NT2/D1 (cell line): ENCODE measurements at regions not wholly inside any gene's neighbourhood (a gene's known extent, or its start where the extent isn't known, plus 50 kb on each side); places are given as distances from the start of the nearest gene placed in this dataset.

ENCODE experiments used
- DNase-seq: peaks from one replicate; pipeline ENCODE4 v3.0.0-alpha.2; 2011; ENCODE audit warnings: low read depth, low spot score
- H3K27me3 ChIP-seq: 2 replicates; pipeline ENCODE4 v1.6.0; 2011; ENCODE audit warnings: mild to moderate bottlenecking; ENCODE audit not compliant: insufficient read length, insufficient read depth
- H3K36me3 ChIP-seq: 2 replicates; pipeline ENCODE4 v1.6.1; 2011; ENCODE audit warnings: mild to moderate bottlenecking, low read length, mixed read lengths; ENCODE audit not compliant: insufficient read depth, insufficient read length
- H3K4me1 ChIP-seq: 2 replicates; pipeline ENCODE4 v1.5.1; 2011; ENCODE audit not compliant: insufficient read depth, insufficient read length
- H3K4me3 ChIP-seq: 2 replicates; pipeline ENCODE4 v1.5.1; 2011; ENCODE audit warnings: low read depth; ENCODE audit not compliant: insufficient read length
- H3K9ac ChIP-seq: 2 replicates; pipeline ENCODE4 v1.6.0; 2011; ENCODE audit warnings: low read depth; ENCODE audit not compliant: insufficient read length
- H3K9me3 ChIP-seq: 2 replicates; pipeline ENCODE4 v1.5.1; 2011; ENCODE audit warnings: mild to moderate bottlenecking, low read length; ENCODE audit not compliant: insufficient read depth
- SUZ12 ChIP-seq: IDR thresholded peaks from 2 replicates; pipeline ENCODE4 v1.6.1; 2011; ENCODE audit not compliant: insufficient read length, insufficient read depth; ENCODE audit errors: extremely low read depth
- YY1 ChIP-seq: IDR thresholded peaks from 2 replicates; pipeline ENCODE4 v1.6.1; 2011; ENCODE audit not compliant: insufficient read length, insufficient read depth
- ZNF274 ChIP-seq: IDR thresholded peaks from 2 replicates; pipeline ENCODE4 v1.6.1; 2011; ENCODE audit warnings: mild to moderate bottlenecking, low read depth, low read length

DNA sequence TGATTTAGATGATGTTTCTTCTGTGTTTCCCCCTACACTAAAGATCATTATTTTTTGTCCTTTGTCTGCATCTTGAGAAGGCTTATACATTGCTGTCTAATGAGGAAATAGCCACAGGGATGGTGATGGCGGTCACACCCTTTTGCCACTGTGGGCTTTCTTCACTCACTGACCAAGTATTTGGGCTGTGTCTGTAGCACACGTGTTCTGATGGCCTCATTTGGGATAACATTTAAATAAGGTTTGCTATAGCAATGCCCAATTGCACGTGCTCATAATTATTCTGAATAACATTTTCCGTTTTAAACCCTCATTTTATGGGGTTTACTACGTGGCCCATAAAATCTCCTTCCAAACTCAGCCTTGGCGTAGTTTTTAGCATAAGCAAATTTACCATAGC lies 230.3 kb upstream of the PRICKLE1 start:
- TF ChIP-seq YY1 = no peak
- TF ChIP-seq SUZ12 = no peak
- no peak for TF ChIP-seq ZNF274

DNA sequence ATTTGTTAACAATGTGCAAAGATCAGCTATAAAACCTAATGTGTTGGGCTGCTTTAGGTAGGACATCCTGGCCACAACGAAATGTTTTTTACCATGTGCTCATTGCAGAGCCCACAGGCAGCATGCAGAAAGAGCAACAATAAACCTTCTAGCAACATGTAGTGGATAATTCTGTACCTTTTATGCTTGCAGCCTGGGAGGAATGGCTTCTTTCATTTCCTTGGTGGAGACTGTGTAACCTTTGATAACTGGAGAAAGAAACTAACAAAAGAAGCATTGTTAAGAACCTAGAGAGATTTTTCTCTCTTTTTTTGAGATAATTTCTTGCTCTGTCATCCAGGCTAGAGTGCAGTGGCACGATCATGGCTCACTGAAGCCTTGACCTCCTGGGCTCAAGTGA lies 225.5 kb upstream of the PRICKLE1 start:
- Histone ChIP-seq H3K27me3 (no peaks in the 10 kb centered on the region), H3K4me3 (no peak overlapping the region), H3K36me3 (no peaks in the 10 kb centered on the region), H3K9me3 (no peaks in the 10 kb centered on the region), H3K4me1 (no peaks in the 10 kb centered on the region), H3K9ac (no peak overlapping the region)
- no peak for DNase-seq
- TF ChIP-seq SUZ12 (no peak), ZNF274 (no peak), YY1 (no peak)

More for the DNA sequence above, 230.3 kb upstream of the PRICKLE1 start:
- Histone ChIP-seq H3K9ac (no peak overlapping the region), H3K9me3 (no peaks in the 10 kb centered on the region), H3K4me1 (no peaks in the 10 kb centered on the region), H3K4me3 (no peak overlapping the region), H3K36me3 (no peaks in the 10 kb centered on the region), H3K27me3 (no peaks in the 10 kb centered on the region)
- no peak for DNase-seq

DNA sequence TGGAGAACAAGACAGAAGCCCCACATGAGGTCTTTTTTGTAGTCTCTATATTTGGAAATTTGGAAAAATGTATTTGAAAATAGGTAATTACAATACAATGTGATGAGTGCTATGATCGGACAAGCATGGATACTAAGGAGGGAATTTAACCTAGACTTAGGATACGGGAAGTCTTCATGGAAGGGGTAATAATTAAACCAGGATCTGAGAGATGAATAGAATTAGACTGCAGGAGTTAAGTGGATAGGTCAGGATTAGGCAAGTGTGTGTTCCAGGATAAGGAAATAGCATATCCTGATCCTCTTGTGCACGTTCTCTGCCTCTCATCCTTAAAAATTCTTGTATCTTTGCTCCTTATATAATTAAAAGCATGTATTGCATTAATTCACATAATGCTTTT lies 223.3 kb upstream of the PRICKLE1 start:
- Histone ChIP-seq H3K27me3 (no peaks in the 10 kb centered on the region), H3K4me1 (no peaks in the 10 kb centered on the region), H3K9me3 (no peaks in the 10 kb centered on the region), H3K4me3 (no peak overlapping the region), H3K9ac (no peak overlapping the region), H3K36me3 (no peaks in the 10 kb centered on the region)
- DNase-seq = no peak
- no peak for TF ChIP-seq SUZ12
- no peak for TF ChIP-seq YY1
- no peak for TF ChIP-seq ZNF274

DNA sequence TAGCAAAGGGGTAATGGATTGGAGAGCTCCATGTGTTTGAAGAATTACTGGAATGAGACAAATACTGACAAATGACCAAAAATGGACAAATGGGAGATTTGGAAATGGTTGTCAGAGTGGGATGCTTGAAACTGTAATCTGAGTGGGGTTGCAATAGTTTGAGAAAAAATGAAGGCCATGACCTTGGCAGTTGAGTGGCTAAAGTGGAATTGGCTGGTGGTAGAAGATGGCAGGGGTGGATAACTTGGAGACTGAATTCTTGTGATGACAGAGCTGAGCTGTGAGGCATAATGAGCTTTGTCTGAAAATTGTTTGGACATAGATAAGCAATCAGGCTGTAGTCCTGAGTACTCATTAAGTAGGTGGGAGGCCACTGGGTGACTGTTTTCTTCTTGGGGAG lies 222.5 kb upstream of the PRICKLE1 start:
- H3K36me3 ChIP-seq = no peaks in the 10 kb centered on the region
- no peak overlapping the region for H3K4me3 ChIP-seq
- no peaks in the 10 kb centered on the region for H3K27me3 ChIP-seq
- TF ChIP-seq YY1 = no peak
- TF ChIP-seq SUZ12 = no peak
- TF ChIP-seq ZNF274 = no peak
- H3K9ac ChIP-seq = no peak overlapping the region
- no peak for DNase-seq
- H3K9me3 ChIP-seq = no peaks in the 10 kb centered on the region
- peaks cover 2% of the 10 kb centered on the region for H3K4me1 ChIP-seq

DNA sequence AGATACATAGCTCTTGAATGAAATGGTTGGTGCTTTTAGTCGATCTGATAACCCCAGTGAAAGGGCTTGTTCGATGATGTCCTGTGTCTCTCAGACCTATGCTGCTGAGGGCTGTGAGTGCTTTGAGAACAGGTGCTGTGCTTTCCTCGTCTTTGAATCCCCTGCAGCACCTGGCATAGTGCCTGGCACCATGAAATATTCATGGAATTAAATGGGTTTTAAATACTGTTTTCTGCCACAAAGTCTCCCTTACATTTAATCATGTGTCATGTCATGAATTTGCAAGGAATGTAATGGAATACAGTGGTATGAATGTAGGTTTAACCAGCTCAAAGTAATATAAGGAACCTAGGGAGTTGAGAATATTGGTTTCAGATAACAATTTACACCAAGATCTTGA lies 220.5 kb upstream of the PRICKLE1 start:
- H3K9ac ChIP-seq = no peak overlapping the region
- H3K9me3 ChIP-seq = no peaks in the 10 kb centered on the region
- no peak overlapping the region for H3K4me3 ChIP-seq
- H3K27me3 ChIP-seq = no peaks in the 10 kb centered on the region
- peaks cover 2% of the 10 kb centered on the region for H3K4me1 ChIP-seq
- H3K36me3 ChIP-seq = no peaks in the 10 kb centered on the region
- DNase-seq = no peak
- no peak for TF ChIP-seq ZNF274
- TF ChIP-seq SUZ12 = no peak
- TF ChIP-seq YY1 = no peak

DNA sequence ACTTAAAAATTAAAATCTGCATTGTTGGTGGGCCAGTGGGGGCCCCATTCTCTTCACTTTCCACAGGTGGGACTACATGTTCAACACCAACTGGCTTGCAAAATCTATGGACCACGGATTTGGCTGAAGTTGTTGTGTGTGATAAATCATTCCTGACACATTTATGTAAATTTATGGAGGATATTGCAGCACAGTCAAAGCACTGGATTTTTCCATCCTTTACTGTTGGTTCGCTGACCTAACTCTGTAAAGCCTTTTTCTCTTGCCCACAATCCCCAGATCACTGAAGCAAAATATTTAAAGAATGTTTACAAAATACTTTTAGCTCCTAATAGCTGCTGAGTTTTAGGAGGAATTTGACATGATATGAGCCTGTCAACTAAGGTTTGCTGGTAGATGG lies 219.7 kb upstream of the PRICKLE1 start:
- Histone ChIP-seq H3K36me3 (no peaks in the 10 kb centered on the region), H3K9me3 (no peaks in the 10 kb centered on the region), H3K4me3 (no peak overlapping the region), H3K27me3 (no peaks in the 10 kb centered on the region), H3K9ac (no peak overlapping the region), H3K4me1 (peaks cover 2% of the 10 kb centered on the region)
- no peak for DNase-seq
- no peak for TF ChIP-seq ZNF274
- TF ChIP-seq SUZ12 = no peak
- no peak for TF ChIP-seq YY1

DNA sequence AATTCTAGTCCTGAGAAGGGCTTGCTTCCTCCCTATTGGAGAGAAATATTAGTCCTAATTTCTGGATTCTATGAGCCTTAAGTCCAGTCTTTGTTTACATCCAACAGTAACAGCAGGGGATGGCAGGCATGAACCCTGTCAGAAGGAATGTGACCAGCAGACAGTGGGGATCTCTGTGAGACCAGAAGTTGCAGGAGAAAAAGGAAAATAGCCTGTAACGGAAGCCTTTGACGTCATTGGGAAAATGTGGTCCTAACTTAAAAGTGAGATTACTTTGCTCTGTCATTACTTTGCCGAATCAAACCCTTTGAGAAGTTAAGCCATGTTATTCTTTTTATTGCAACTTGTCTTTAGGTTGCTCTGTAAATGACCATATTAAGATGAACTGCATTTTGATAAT lies 218.2 kb upstream of the PRICKLE1 start:
- Histone ChIP-seq H3K9me3 (no peaks in the 10 kb centered on the region), H3K36me3 (no peaks in the 10 kb centered on the region), H3K27me3 (no peaks in the 10 kb centered on the region), H3K4me3 (no peak overlapping the region), H3K4me1 (peaks cover 2% of the 10 kb centered on the region), H3K9ac (no peak overlapping the region)
- no peak for TF ChIP-seq ZNF274
- no peak for TF ChIP-seq YY1
- no peak for TF ChIP-seq SUZ12
- no peak for DNase-seq

DNA sequence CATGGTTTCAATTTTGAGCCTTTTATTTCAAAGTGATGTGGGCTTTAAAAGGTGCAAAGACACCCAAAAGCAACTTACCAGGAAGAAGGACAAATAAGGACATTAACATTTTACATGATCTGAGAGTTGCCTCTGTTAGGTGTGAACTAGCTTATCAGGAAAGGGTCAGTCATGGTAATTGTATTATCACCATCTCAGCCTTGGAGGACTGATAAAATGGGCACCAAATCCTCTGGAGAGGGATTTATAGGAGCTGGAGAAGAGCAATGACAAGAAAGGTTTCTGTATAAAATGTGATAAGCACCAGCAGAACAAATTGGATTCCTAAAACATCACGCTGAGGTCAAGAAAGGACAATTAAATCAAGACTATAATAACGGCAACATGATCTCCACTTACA lies 217.7 kb upstream of the PRICKLE1 start:
- DNase-seq = no peak
- H3K36me3 ChIP-seq = no peaks in the 10 kb centered on the region
- no peak overlapping the region for H3K4me3 ChIP-seq
- no peaks in the 10 kb centered on the region for H3K9me3 ChIP-seq
- H3K4me1 ChIP-seq = peaks cover 2% of the 10 kb centered on the region
- TF ChIP-seq ZNF274 = no peak
- TF ChIP-seq SUZ12 = no peak
- no peaks in the 10 kb centered on the region for H3K27me3 ChIP-seq
- no peak overlapping the region for H3K9ac ChIP-seq
